ENCODE measurements at regions not wholly inside any gene's neighbourhood (a gene's known extent, or its start where the extent isn't known, plus 50 kb on each side); places are given as distances from the start of the nearest gene placed in this dataset.

GRCh38 chr18:65215865-65216466 lies 534.8 kb upstream of the CDH7 start:
- no peaks in the 10 kb centered on the region for H3K36me3 ChIP-seq (ENCODE audit: control insufficient read depth, insufficient read depth, low read length)
- no peak overlapping the region for H3K4me2 ChIP-seq (ENCODE audit: extremely low read depth, insufficient read depth, low read length)
- no peak overlapping the region for H3K9ac ChIP-seq (ENCODE audit: insufficient read depth, low read length)
- H4K20me1 ChIP-seq (ENCODE audit: control insufficient read depth, extremely low read depth, insufficient read depth, low read length) = no peaks in the 10 kb centered on the region
- H3K27me3 ChIP-seq (ENCODE audit: control insufficient read depth, insufficient read depth, low read length) = no peaks in the 10 kb centered on the region
- no peak overlapping the region for H2AFZ ChIP-seq (ENCODE audit: low read length)
- no peak for TF ChIP-seq EZH2 (IDR thresholded peaks at IDR 0.05; ENCODE audit: low read length, missing control alignments)
- TF ChIP-seq CTCF (conservative IDR thresholded peaks at IDR 0.05 in 1 of 2, IDR thresholded peaks at IDR 0.05 in 1 of 2; ENCODE audit: low read depth in 1 of 2, low read length in 2 of 2) = no peak
- no peaks in the 10 kb centered on the region for H3K9me3 ChIP-seq (ENCODE audit: control insufficient read depth, insufficient read depth, low read depth, low read length)
- H3K4me1 ChIP-seq (ENCODE audit: control insufficient read depth, extremely low read depth, insufficient read depth, low read length) = no peaks in the 10 kb centered on the region
- no peaks in the 10 kb centered on the region for H3K79me2 ChIP-seq (ENCODE audit: control insufficient read depth, insufficient read depth, low read length)
- H3K27ac ChIP-seq (ENCODE audit: insufficient read depth, low read length) = no peak overlapping the region
- no peak overlapping the region for H3K4me3 ChIP-seq (replicated peaks in 1 of 4; ENCODE audit: control extremely low read depth in 1 of 4, insufficient read depth in 1 of 4, low read depth in 3 of 4, low read length in 4 of 4)
- no peak for DNase-seq (ENCODE audit: low read depth in 2 of 2)

GRCh38 chr18:65214456-65214855 lies 536.4 kb upstream of the CDH7 start:
- H4K20me1 ChIP-seq (ENCODE audit: control insufficient read depth, extremely low read depth, insufficient read depth, low read length) = no peaks in the 10 kb centered on the region
- H2AFZ ChIP-seq (ENCODE audit: low read length) = no peak overlapping the region
- no peaks in the 10 kb centered on the region for H3K36me3 ChIP-seq (ENCODE audit: control insufficient read depth, insufficient read depth, low read length)
- TF ChIP-seq EZH2 (IDR thresholded peaks at IDR 0.05; ENCODE audit: low read length, missing control alignments) (no peak), CTCF (conservative IDR thresholded peaks at IDR 0.05 in 1 of 2, IDR thresholded peaks at IDR 0.05 in 1 of 2; ENCODE audit: low read depth in 1 of 2, low read length in 2 of 2) (no peak)
- DNase-seq (ENCODE audit: low read depth in 2 of 2) = no peak
- H3K4me2 ChIP-seq (ENCODE audit: extremely low read depth, insufficient read depth, low read length) = no peak overlapping the region
- no peaks in the 10 kb centered on the region for H3K79me2 ChIP-seq (ENCODE audit: control insufficient read depth, insufficient read depth, low read length)
- H3K9ac ChIP-seq (ENCODE audit: insufficient read depth, low read length) = no peak overlapping the region
- H3K4me3 ChIP-seq (replicated peaks in 1 of 4; ENCODE audit: control extremely low read depth in 1 of 4, insufficient read depth in 1 of 4, low read depth in 3 of 4, low read length in 4 of 4) = no peak overlapping the region
- H3K9me3 ChIP-seq (ENCODE audit: control insufficient read depth, insufficient read depth, low read depth, low read length) = no peaks in the 10 kb centered on the region
- no peaks in the 10 kb centered on the region for H3K4me1 ChIP-seq (ENCODE audit: control insufficient read depth, extremely low read depth, insufficient read depth, low read length)
- no peaks in the 10 kb centered on the region for H3K27me3 ChIP-seq (ENCODE audit: control insufficient read depth, insufficient read depth, low read length)
- H3K27ac ChIP-seq (ENCODE audit: insufficient read depth, low read length) = no peak overlapping the region

- no peak overlapping the region for H3K27ac ChIP-seq (ENCODE audit: insufficient read depth, low read length)
- TF ChIP-seq CTCF (conservative IDR thresholded peaks at IDR 0.05 in 1 of 2, IDR thresholded peaks at IDR 0.05 in 1 of 2; ENCODE audit: low read depth in 1 of 2, low read length in 2 of 2) = no peak
- H3K4me2 ChIP-seq (ENCODE audit: extremely low read depth, insufficient read depth, low read length) = no peak overlapping the region
- H3K4me3 ChIP-seq (replicated peaks in 1 of 4; ENCODE audit: control extremely low read depth in 1 of 4, insufficient read depth in 1 of 4, low read depth in 3 of 4, low read length in 4 of 4) = no peak overlapping the region
- H3K36me3 ChIP-seq (ENCODE audit: control insufficient read depth, insufficient read depth, low read length) = no peaks in the 10 kb centered on the region
- H3K9ac ChIP-seq (ENCODE audit: insufficient read depth, low read length) = no peak overlapping the region
- DNase-seq (ENCODE audit: low read depth in 2 of 2) = no peak
- no peaks in the 10 kb centered on the region for H3K9me3 ChIP-seq (ENCODE audit: control insufficient read depth, insufficient read depth, low read depth, low read length)
- H3K79me2 ChIP-seq (ENCODE audit: control insufficient read depth, insufficient read depth, low read length) = no peaks in the 10 kb centered on the region
- no peaks in the 10 kb centered on the region for H3K27me3 ChIP-seq (ENCODE audit: control insufficient read depth, insufficient read depth, low read length)
- H4K20me1 ChIP-seq (ENCODE audit: control insufficient read depth, extremely low read depth, insufficient read depth, low read length) = no peaks in the 10 kb centered on the region
- no peak overlapping the region for H2AFZ ChIP-seq (ENCODE audit: low read length)
- H3K4me1 ChIP-seq (ENCODE audit: control insufficient read depth, extremely low read depth, insufficient read depth, low read length) = no peaks in the 10 kb centered on the region
Observed at GRCh38 chr18:65206551-65207260, 544.1 kb upstream of the CDH7 start.

Measured in fibroblast of lung (primary cell).